Right atrium auricular region (tissue), 2 donors: ENCODE measurements at regions not wholly inside any gene's neighbourhood (a gene's known extent, or its start where the extent isn't known, plus 50 kb on each side); places are given as distances from the start of the nearest gene placed in this dataset.
A peak's percentile ranks its signal among the peaks of the same experiment; 100 is the strongest.

ENCODE experiments used
- DNase-seq: peaks from one replicate; pipeline ENCODE4 v3.0.0-alpha.2; 2019; ENCODE audit warnings: low spot score
- H3K27ac ChIP-seq, 2 donors: fragments of 200-600 bp; sonication (generic); 1 replicate in 1 of 2; 2 replicates in 1 of 2; pipeline ENCODE4 v1.5.1; 2016 to 2019
- H3K27me3 ChIP-seq, 2 donors: fragments of 200-600 bp; sonication (generic); one replicate each; pipeline versions ENCODE4 v1.5.1 to v1.6.0; 2017 to 2019
- H3K36me3 ChIP-seq: fragments of 200-600 bp; sonication (generic); one replicate; pipeline ENCODE4 v1.5.1; 2016
- H3K4me1 ChIP-seq, 2 donors: fragments of 200-600 bp; sonication (generic); one replicate each; pipeline versions ENCODE4 v1.5.1 to v1.6.0; 2017 to 2019
- H3K4me3 ChIP-seq, 2 donors: fragments of 200-600 bp; sonication (generic); 1 replicate in 1 of 2; 2 replicates in 1 of 2; pipeline ENCODE4 v1.5.1; 2017 to 2019; ENCODE audit warnings: mild to moderate bottlenecking in 1 of 2, moderate library complexity in 1 of 2
- H3K9me3 ChIP-seq, 2 donors: fragments of 200-600 bp; sonication (generic); one replicate each; pipeline ENCODE4 v1.5.1; 2019
- CTCF ChIP-seq, 2 donors: fragments of 200-600 bp; sonication (generic); IDR thresholded peaks; one replicate each; pipeline ENCODE4 v1.5.1; 2019; ENCODE audit warnings: antibody characterized with exemption in 2 of 2

DNA sequence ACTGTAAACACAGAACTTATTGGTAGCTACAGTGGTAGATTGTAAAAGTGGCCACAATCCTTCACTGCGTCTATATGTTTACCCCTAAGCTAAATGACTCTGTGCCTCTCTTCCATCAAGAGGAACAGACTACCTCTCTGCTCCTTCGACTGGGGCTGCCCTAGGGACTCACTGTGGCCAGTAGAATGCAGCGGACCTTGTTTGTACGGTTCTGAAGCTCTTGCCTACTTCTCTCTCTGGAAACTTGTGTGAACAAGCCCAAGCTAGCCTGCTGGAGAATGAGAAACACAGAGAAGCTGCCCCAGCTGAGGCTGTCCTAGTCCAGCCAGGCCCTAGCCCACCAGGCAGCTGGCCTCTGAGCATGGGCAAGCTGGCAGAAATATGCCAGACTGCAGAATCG, 140.8 kb upstream of the SLC1A4 start:
- Histone ChIP-seq H3K9me3 (no peaks in the 10 kb centered on the region), H3K27me3 (no peaks in the 10 kb centered on the region), H3K36me3 (no peaks in the 10 kb centered on the region), H3K27ac (no peak overlapping the region), H3K4me1 (no peaks in the 10 kb centered on the region), H3K4me3 (no peak overlapping the region)
- no peak for TF ChIP-seq CTCF (IDR thresholded peaks at IDR 0.05)
- DNase-seq, result no peak

DNA sequence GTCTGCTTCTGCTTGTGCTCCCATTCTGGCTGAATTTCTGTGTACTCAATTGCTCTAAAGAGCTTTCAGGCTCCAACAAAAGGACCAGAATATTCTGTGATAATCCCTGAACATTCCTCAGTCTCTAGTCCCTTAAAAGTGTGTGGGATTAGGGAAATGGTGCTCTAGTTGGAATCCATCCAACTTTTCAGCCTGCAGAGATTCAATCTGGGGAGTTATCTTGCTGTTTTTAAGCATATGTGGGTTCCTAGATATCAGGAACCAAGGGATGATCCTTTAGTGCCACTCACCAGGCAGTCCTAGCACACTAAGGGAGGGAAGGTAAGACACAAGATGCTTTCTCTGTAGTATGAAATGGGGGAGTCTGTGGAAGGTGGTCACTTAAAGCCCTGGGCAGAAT, 140.3 kb upstream of the SLC1A4 start:
- no peak for TF ChIP-seq CTCF (IDR thresholded peaks at IDR 0.05)
- H3K27ac ChIP-seq, result no peak overlapping the region
- H3K4me1 ChIP-seq, result no peaks in the 10 kb centered on the region
- no peaks in the 10 kb centered on the region for H3K27me3 ChIP-seq
- no peaks in the 10 kb centered on the region for H3K9me3 ChIP-seq
- no peak for DNase-seq
- H3K36me3 ChIP-seq, result no peaks in the 10 kb centered on the region
- H3K4me3 ChIP-seq, result no peak overlapping the region

GRCh38 chr2:64850642-64851041, 138.6 kb upstream of the SLC1A4 start:
- Histone ChIP-seq H3K9me3 (no peaks in the 10 kb centered on the region), H3K4me1 (peaks cover 0 to 9% of the 10 kb centered on the region in 2 donors), H3K27ac (no peak overlapping the region), H3K36me3 (no peaks in the 10 kb centered on the region), H3K27me3 (no peaks in the 10 kb centered on the region), H3K4me3 (no peak overlapping the region)
- DNase-seq, result no peak
- no peak for TF ChIP-seq CTCF (IDR thresholded peaks at IDR 0.05)

- Histone ChIP-seq H3K4me1 (peaks cover 0 to 17% of the 10 kb centered on the region in 2 donors), H3K4me3 (no peak overlapping the region), H3K9me3 (no peaks in the 10 kb centered on the region), H3K27me3 (no peaks in the 10 kb centered on the region), H3K36me3 (no peaks in the 10 kb centered on the region), H3K27ac (peak overlapping the region in 1 of 2 donors; percentile 18)
- no peak for TF ChIP-seq CTCF (IDR thresholded peaks at IDR 0.05)
- DNase-seq, result no peak
Observed at GRCh38 chr2:64852771-64853241, 136.4 kb upstream of the SLC1A4 start.

DNA sequence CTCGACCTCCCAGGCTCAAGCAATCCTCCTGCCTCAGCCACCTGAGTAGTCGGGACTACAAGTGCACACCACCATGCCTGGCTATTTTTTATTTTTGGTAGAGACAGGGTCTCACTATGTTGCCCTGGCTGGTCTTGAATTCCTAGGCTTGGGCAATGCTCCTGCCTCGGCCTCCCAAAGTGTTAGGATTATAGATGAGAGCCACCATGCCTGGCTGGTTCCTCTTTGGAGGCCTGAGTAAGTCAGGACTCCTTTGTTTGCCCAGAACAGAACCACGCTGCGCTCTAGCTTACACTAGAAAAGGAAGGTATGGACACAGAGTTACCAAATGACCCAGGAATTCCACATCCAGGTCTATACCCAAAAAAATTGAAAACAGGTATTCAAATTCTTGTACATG, 135.9 kb upstream of the SLC1A4 start:
- Histone ChIP-seq H3K4me3 (no peak overlapping the region), H3K36me3 (no peaks in the 10 kb centered on the region), H3K27ac (no peak overlapping the region), H3K9me3 (no peaks in the 10 kb centered on the region), H3K27me3 (no peaks in the 10 kb centered on the region), H3K4me1 (peaks cover 0 to 22% of the 10 kb centered on the region in 2 donors)
- no peak for DNase-seq
- TF ChIP-seq CTCF (IDR thresholded peaks at IDR 0.05), result no peak

DNA sequence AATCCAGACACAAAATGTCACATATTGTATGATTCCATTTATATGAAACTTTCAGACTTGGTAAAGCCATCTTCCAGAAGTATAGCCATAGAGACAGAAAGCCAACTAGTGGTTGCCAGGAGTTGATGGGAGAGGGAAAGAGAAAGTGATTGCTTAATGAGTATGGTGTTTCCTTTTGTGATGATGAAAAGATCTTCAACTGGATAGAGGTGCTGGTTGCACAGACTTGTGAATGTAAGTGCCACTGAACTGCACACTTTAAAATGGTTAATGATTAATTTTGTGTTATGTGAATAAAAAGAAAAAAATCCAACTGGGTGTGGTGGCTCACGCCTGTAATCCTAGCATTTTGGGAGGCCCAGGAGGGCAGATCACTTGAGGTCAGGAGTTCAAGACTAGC, 135.3 kb upstream of the SLC1A4 start:
- Histone ChIP-seq H3K36me3 (no peaks in the 10 kb centered on the region), H3K4me3 (no peak overlapping the region), H3K27me3 (no peaks in the 10 kb centered on the region), H3K27ac (no peak overlapping the region), H3K4me1 (peaks cover 0 to 28% of the 10 kb centered on the region in 2 donors), H3K9me3 (no peaks in the 10 kb centered on the region)
- DNase-seq, result no peak
- no peak for TF ChIP-seq CTCF (IDR thresholded peaks at IDR 0.05)
